K562 (cell line): ENCODE measurements at regions not wholly inside any gene's neighbourhood (a gene's known extent, or its start where the extent isn't known, plus 50 kb on each side); places are given as distances from the start of the nearest gene placed in this dataset.
"Not testable (repeated sequence)": the region's sequence is repeated elsewhere in the genome, so short reads cannot be mapped to it uniquely, and the experiment has no call there.

Source experiments
- ATAC-seq: fragments of 200-7000 bp; cut with Tn5 transposase; 3 replicates; pipeline ENCODE4 v1.9.1; 2020; ENCODE audit warnings: moderate library complexity
- BruUV-seq: library from RNA; stranded (reverse); fragments of 400-500 nt; replicated peaks from 2 replicates; lab custom pipeline; 2021; lab: Mats Ljungman, UMichigan
- CTCF ChIA-PET: fragments of 300-600 bp; formaldehyde crosslinking; extraction: SDS; loops from one replicate; lab custom pipeline; 2021; ENCODE audit warnings: low intra/inter-chr PET ratio; lab: Yijun Ruan, JAX
- POLR2A ChIA-PET: fragments of 300-600, 350-650 bp; sonication (Branson Sonifier 250); formaldehyde crosslinking; extraction: SDS; loops from one replicate; lab custom pipeline; 2021; ENCODE audit warnings: antibody characterized with exemption, inconsistent platforms; lab: Yijun Ruan, JAX
- DNase-seq, 4 experiments: peaks; one replicate each; pipeline versions ENCODE4 v3.0.0 to v3.0.0-alpha.2; 2011 to 2018; ENCODE audit warnings: low spot score in 3 of 4, mixed read lengths in 3 of 4; ENCODE audit errors: extremely low read depth in 1 of 4
- FAIRE-seq: peaks from 2 replicates; lab custom pipeline; 2011; peaks lifted over from hg19 to GRCh38; lab: Jason Lieb, UNC
- H2AFZ ChIP-seq: 2 replicates; pipeline ENCODE4 v1.6.0; 2011; ENCODE audit warnings: low read depth, low read length, control low read depth, inconsistent platforms
- H3K27ac ChIP-seq: fragments of 200-600 bp; 3 replicates; pipeline ENCODE4 v1.8.0; 2011; ENCODE audit warnings: low read depth, mild to moderate bottlenecking, control low read depth, inconsistent platforms, low read length, moderate library complexity, mixed read lengths; ENCODE audit errors: extremely low read depth
- H3K27me3 ChIP-seq, 2 experiments: fragments of 300-600 bp in 1 of 2; 2 replicates in 1 of 2; 3 replicates in 1 of 2; pipeline versions ENCODE4 v1.6.0 to v1.8.0; 2011; ENCODE audit warnings: inconsistent platforms in 2 of 2, low read length in 2 of 2, mild to moderate bottlenecking in 1 of 2, mixed read lengths in 1 of 2, moderate library complexity in 1 of 2; ENCODE audit not compliant: control insufficient read depth in 2 of 2, insufficient read depth in 2 of 2
- H3K36me3 ChIP-seq: fragments of 300-600 bp; 3 replicates; pipeline ENCODE4 v1.8.0; 2011; ENCODE audit warnings: mild to moderate bottlenecking, low read length, inconsistent platforms; ENCODE audit not compliant: control insufficient read depth, insufficient read depth
- H3K4me1 ChIP-seq, 2 experiments: fragments of 200-600 bp in 1 of 2; replicated peaks in 1 of 2; 2 replicates in 1 of 2; 3 replicates in 1 of 2; pipeline versions ENCODE4 v1.5.1 to v1.8.0; 2011; ENCODE audit warnings: inconsistent platforms in 2 of 2, low read length in 2 of 2, mild to moderate bottlenecking in 1 of 2, mixed read lengths in 1 of 2, moderate library complexity in 1 of 2; ENCODE audit not compliant: control insufficient read depth in 2 of 2, insufficient read depth in 2 of 2
- H3K4me2 ChIP-seq: 2 replicates; pipeline ENCODE4 v1.6.1; 2011; ENCODE audit warnings: low read length, control low read depth, inconsistent platforms, mixed read lengths; ENCODE audit not compliant: insufficient read depth
- H3K4me3 ChIP-seq: fragments of 200-600 bp; sonication (generic), shearing (Covaris generic); 2 replicates; pipeline ENCODE4 v1.5.1; 2016; ENCODE audit warnings: control low read depth, inconsistent platforms
- H3K79me2 ChIP-seq: fragments of 200-600 bp; 3 replicates; pipeline ENCODE4 v1.8.0; 2011; ENCODE audit warnings: low read length, inconsistent platforms; ENCODE audit not compliant: control insufficient read depth, insufficient read depth
- H3K9ac ChIP-seq, 2 experiments: 2 replicates each; pipeline versions ENCODE4 v1.6.0 to v1.6.1; 2011; ENCODE audit warnings: low read depth in 2 of 2, low read length in 2 of 2, control low read depth in 1 of 2, inconsistent platforms in 1 of 2, mild to moderate bottlenecking in 1 of 2, mixed read lengths in 1 of 2; ENCODE audit not compliant: insufficient read depth in 1 of 2
- H3K9me1 ChIP-seq: one replicate; pipeline ENCODE4 v1.6.0; 2011; ENCODE audit warnings: inconsistent platforms, mild to moderate bottlenecking, low read length, moderate library complexity; ENCODE audit not compliant: control insufficient read depth, insufficient read depth
- H3K9me3 ChIP-seq: replicated peaks from 2 replicates; pipeline ENCODE4 v1.5.1; 2011; ENCODE audit warnings: low read depth, low read length, inconsistent platforms; ENCODE audit not compliant: control insufficient read depth, insufficient read depth
- H4K20me1 ChIP-seq: replicated peaks from 2 replicates; pipeline ENCODE4 v1.6.1; 2011; ENCODE audit warnings: low read length, inconsistent platforms, mixed read lengths; ENCODE audit not compliant: control insufficient read depth, insufficient read depth
- DACH1 ChIP-seq: fragments of 450-650 bp; IDR thresholded peaks from 2 replicates; pipeline ENCODE4 v1.6.1; 2018; ENCODE audit not compliant: partially characterized antibody
- KDM2B ChIP-seq: fragments of 250-450 bp; sonication (Bioruptor Pico); IDR thresholded peaks from 2 replicates; pipeline ENCODE4 v1.8.0; 2021; ENCODE audit warnings: mild to moderate bottlenecking, moderate library complexity
- LEF1 ChIP-seq: fragments of 450-650 bp; IDR thresholded peaks from 2 replicates; pipeline ENCODE4 v1.6.1; 2016; ENCODE audit warnings: mild to moderate bottlenecking
- NFRKB ChIP-seq: fragments of 450-650 bp; IDR thresholded peaks from 2 replicates; pipeline ENCODE4 v1.6.1; 2016; ENCODE audit warnings: low read depth
- PBX2 ChIP-seq, 2 experiments: IDR thresholded peaks in 1 of 2; conservative IDR thresholded peaks in 1 of 2; 2 replicates each; pipeline ENCODE4 v1.6.1; 2016; ENCODE audit warnings: low read depth in 2 of 2, mild to moderate bottlenecking in 1 of 2, missing compliant biosample characterization in 1 of 2, missing genetic modification characterization in 1 of 2, moderate library complexity in 1 of 2
- RAD51 ChIP-seq: fragments of 450-650 bp; IDR thresholded peaks from 2 replicates; pipeline ENCODE4 v1.7.1; 2016; ENCODE audit warnings: low read depth, mild to moderate bottlenecking, borderline replicate concordance
- RFX1 ChIP-seq: fragments of 450-650 bp; IDR thresholded peaks from 2 replicates; pipeline ENCODE4 v1.6.1; 2016; ENCODE audit warnings: mild to moderate bottlenecking, moderate library complexity
- ZNF512 ChIP-seq: IDR thresholded peaks from 2 replicates; pipeline ENCODE4 v1.6.1; 2016; ENCODE audit warnings: missing genetic modification characterization, missing compliant biosample characterization
- WGBS: fragments of 100-300 bp; shearing (Covaris generic); methylation state at CpG from one replicate; pipeline ENCODE4 v1.1.6; 2016; ENCODE audit warnings: low coverage, mixed read lengths; ENCODE audit not compliant: insufficient coverage; ENCODE audit errors: missing lambda C conversion rate; 5-methylcytosine and 5-hydroxymethylcytosine counted together
- in situ Hi-C: fragments of 300-500 bp; cut with MboI; formaldehyde crosslinking; loops from 4 replicates; pipeline ENCODE4 v1.15.0; 2018; ENCODE audit warnings: inconsistent platforms, mixed read lengths
- intact Hi-C: fragments of 100-400 bp; cut with micrococcal nuclease; formaldehyde crosslinking; loops from 2 replicates; pipeline ENCODE4 v1.14.2; 2022

- TF ChIP-seq PBX2 (CRISPR knock-in tag; IDR thresholded peaks at IDR 0.05; ENCODE audit: low read depth): not testable (repeated sequence)
- TF ChIP-seq PBX2 (tag; conservative IDR thresholded peaks at IDR 0.05; ENCODE audit: low read depth) (peak; percentile 72), RFX1 (peak; percentile 46; the same call in 1 of the 2 replicates)
Observed at GRCh38 chr20:30500447-30500820, 757.0 kb upstream of the DEFB115 start (continued).

GRCh38 chr20:30500829-30501440 is 756.5 kb upstream of the DEFB115 start:
- BruUV-seq: no TSS peak
- WGBS: 20% methylated on average over 23 of the region's 23 CpGs
- peak; percentile 23; the same call in 1 of the 3 replicates for ATAC-seq
- no peaks in the 10 kb centered on the region; a peak in 1 of 5 replicates for H3K27me3 ChIP-seq
- H4K20me1 ChIP-seq: no peaks in the 10 kb centered on the region
- CTCF ChIA-PET: no interaction called here
- intact Hi-C loops: loop anchor here (10.0 kb wide), 2 partner anchors 84 to 736 kb away; no protein-coding TSS in a partner anchor
- no peaks in the 10 kb centered on the region for H3K9me1 ChIP-seq
- H3K4me2 ChIP-seq: no peak overlapping the region
- no peak for FAIRE-seq
- no peak for TF ChIP-seq DACH1
- TF ChIP-seq LEF1: no peak
- 0 out of 2 replicates have a peak, but pooled peaks have one; percentile 9 for TF ChIP-seq RAD51
- no peak for TF ChIP-seq NFRKB
- TF ChIP-seq ZNF512 (tag): peak; percentile 46; the same call in 1 of the 2 replicates
- TF ChIP-seq KDM2B (CRISPR knock-in tag): no peak
- no peak overlapping the region for H3K27ac ChIP-seq
- POLR2A ChIA-PET: no interaction called here
- in situ Hi-C loops: loop anchor here (25.0 kb wide), 1 partner anchor 139 kb away; no protein-coding TSS in a partner anchor
- H3K9me3 ChIP-seq: no peaks in the 10 kb centered on the region
- H3K9ac ChIP-seq: no peak overlapping the region
- H2AFZ ChIP-seq: no peak overlapping the region
- no peaks in the 10 kb centered on the region for H3K79me2 ChIP-seq
- H3K36me3 ChIP-seq: no peaks in the 10 kb centered on the region
- no peak for DNase-seq
- H3K4me1 ChIP-seq: no peaks in the 10 kb centered on the region; a peak in 1 of 5 replicates
- no peak overlapping the region for H3K4me3 ChIP-seq
